GM21381 (cell line): ENCODE measurements at regions not wholly inside any gene's neighbourhood (a gene's known extent, or its start where the extent isn't known, plus 50 kb on each side); places are given as distances from the start of the nearest gene placed in this dataset.
"Not testable (repeated sequence)": the region's sequence is repeated elsewhere in the genome, so short reads cannot be mapped to it uniquely, and the experiment has no call there.

Experiments
- ATAC-seq: cut with Tn5 transposase; IDR thresholded peaks from one replicate; pipeline ENCODE4 v1.9.1; 2021; ENCODE audit warnings: mild to moderate bottlenecking, moderate library complexity; ENCODE audit not compliant: unreplicated experiment

DNA sequence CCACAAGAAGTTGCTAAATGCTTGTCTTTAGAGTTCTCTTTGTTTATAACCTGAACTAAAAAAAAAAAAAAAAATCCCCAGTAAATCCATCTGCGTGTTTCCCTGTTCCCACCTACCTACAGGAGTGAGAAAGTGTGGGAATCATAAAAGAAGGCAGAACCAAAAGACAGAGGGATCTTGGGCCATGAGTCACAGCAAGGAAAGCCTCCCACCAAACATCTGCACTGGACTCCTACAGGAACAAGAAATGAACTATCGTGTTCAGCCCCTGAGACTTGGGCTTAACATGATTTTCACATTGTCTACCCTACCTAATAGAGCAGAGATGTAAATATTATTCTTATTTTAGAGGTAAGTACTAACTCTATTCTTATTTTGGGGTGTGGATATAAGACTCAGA, 1761.2 kb upstream of the CELF4 start:
- ATAC-seq = no peak

GRCh38 chr18:39325973-39326372, 1760.4 kb upstream of the CELF4 start:
- no peak for ATAC-seq

DNA sequence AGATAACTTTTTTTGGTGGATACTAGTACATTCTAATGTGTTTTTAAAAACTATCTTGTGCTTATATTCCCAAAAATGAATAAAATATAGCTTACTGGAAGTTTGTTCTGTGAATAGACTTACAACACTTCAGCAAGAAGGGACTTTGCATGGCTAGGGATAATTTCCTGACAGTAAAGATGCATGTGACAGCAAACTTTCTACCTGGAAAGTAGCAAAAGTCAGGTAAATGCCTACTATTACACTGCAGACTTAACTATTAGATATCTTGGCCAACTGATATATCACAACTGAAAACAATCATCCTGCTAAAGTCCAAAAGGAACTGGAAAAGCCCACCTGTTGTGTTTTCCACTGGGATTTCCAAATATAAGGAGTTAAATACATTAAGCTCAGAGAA, 1753.5 kb upstream of the CELF4 start:
- ATAC-seq = no peak

GRCh38 chr18:39318462-39318861, 1752.9 kb upstream of the CELF4 start:
- ATAC-seq = no peak

DNA sequence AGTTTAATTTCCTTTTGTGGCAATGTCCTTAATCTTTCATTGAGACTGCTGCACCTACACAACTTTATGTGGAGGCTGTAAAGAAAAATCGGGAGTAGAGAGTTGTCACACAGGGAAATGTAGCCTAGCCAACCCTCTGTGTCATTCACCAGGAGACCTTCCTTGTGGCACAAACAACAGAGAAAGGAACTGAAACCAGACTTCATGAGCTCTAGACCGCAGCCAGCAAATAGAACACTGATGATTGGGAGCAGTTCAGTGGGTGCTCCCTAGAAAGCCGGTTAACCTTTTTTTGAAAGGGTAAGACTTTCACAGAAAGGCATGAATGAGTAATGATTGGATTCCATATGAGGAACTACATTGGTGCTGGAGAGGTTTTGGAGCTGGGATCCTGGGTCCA, 1752.4 kb upstream of the CELF4 start:
- ATAC-seq = no peak

GRCh38 chr18:39314595-39314994, 1749.0 kb upstream of the CELF4 start:
- no peak for ATAC-seq

GRCh38 chr18:39313992-39314391, 1748.4 kb upstream of the CELF4 start:
- no peak for ATAC-seq

- no peak for ATAC-seq
Measured at GRCh38 chr18:39311111-39311712, 1745.6 kb upstream of the CELF4 start.

- not testable (repeated sequence) for ATAC-seq
Measured at GRCh38 chr18:39308931-39309521, 1743.4 kb upstream of the CELF4 start.

DNA sequence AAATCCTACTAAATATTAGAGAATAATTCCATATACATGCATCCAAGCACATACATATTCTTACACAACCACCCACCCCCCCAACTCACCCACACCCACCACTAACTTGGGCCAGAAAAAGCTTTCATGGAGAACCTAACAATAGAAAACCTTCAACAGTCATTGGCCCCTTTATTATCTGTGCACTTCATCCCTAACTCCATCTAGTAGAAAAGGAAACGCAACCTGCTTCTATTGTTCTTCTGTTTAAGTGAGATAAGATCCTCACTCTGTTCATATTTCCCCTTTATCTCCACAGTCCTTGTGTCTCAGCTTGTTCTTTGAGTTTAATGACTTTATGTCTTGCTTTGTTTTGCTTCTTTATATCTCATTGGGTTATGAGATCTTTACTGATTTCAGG, 1740.2 kb upstream of the CELF4 start:
- ATAC-seq = no peak

- no peak for ATAC-seq
Measured at GRCh38 chr18:39302481-39302880, 1736.9 kb upstream of the CELF4 start.

DNA sequence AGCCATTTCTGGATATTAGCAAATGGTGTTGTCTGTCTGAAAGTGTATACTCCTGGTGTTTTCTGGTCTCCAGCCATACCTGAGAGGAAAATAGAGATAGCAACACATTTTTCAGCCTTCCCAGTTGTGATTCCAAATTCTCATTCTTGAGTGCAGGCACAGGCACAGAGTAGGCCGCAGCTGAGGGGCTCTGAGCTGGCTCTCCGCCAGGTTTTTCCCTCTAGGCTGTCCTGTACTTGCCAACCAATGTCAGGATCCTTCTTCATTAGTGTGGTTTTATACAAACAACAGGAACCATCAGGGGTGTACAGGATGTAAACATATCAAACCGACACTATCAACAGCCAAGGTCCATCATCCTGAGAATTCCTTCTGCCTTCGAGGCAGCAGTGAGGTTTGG, 1733.6 kb upstream of the CELF4 start:
- ATAC-seq = no peak

DNA sequence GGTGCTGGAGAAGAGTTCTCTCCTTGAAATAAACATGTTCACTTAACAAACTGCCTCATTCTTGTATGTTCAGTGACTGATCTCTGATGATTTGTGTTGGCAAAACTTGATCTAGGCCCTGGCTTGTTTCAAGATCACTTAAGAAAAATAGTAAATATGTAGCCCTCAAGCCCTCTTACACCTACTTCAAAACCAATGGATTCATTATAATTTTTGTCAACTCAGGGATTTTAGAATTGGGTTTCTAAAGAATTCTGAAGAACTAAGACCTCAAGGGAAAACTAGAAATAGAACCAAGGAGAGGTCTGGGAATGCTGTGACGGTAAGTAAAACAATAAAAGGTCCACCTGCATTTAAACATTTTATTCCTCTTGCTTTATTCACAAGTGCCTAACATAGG, 1731.6 kb upstream of the CELF4 start:
- no peak for ATAC-seq

DNA sequence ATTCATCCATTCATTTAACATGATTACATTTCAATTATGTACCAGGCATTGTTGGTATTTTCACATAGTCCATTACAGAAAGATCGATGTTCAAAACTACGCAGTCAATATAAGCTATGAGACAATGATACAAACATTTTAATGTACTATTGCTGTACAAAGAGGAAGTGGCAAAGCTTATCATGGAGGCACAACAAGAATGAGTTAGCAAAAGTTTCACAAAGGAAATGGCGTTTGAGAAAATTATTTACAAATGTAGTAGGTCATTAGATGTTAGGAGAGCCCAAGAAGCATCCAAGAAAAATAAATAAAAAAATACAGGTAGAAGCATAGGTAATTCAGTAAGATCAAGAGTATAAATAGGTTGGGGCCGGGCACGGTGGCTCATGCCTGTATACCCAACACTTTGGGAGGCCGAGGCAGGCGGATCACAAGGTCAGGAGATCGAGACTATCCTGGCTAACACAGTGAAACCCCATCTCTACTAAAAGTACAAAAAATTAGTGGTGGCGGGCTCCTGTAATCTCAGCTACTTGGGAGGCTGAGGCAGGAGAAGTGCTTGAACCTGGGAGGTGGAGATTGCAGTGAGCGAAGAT, 1730.8 kb upstream of the CELF4 start:
- ATAC-seq = no peak

- no peak for ATAC-seq
Measured at GRCh38 chr18:39276764-39277163, 1711.2 kb upstream of the CELF4 start.

DNA sequence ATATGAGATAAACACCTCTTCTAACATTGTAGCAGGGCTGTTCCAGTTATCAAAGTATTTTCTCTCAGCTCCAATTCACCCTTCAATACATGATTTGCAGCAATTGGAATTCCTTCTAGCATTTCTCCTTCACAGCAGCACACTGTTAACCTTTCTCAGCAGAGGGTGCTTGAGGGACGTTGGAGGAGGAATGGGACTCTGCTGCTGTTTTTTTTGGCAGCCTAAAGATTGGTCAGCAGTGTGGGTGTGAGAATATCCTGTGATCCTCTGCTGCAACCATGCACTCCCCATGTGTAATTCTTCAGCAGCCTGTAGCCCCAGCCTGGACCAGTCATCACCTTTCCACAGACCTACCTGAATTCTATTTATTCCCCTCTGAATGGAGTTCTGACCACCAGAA, 1708.9 kb upstream of the CELF4 start:
- no peak for ATAC-seq

- no peak for ATAC-seq
Measured at GRCh38 chr18:39272230-39272629, 1706.6 kb upstream of the CELF4 start.

- no peak for ATAC-seq
Measured at GRCh38 chr18:39271654-39272053, 1706.1 kb upstream of the CELF4 start.

- no peak for ATAC-seq
Measured at GRCh38 chr18:39260565-39260964, 1695.0 kb upstream of the CELF4 start.

GRCh38 chr18:39259736-39260135, 1694.1 kb upstream of the CELF4 start:
- no peak for ATAC-seq

GRCh38 chr18:39244242-39244641, 1678.6 kb upstream of the CELF4 start:
- ATAC-seq = no peak

GRCh38 chr18:39241534-39241933, 1675.9 kb upstream of the CELF4 start:
- ATAC-seq = no peak
